ENCODE measurements at regions not wholly inside any gene's neighbourhood (a gene's known extent, or its start where the extent isn't known, plus 50 kb on each side); places are given as distances from the start of the nearest gene placed in this dataset.
"Not testable (repeated sequence)": the region's sequence is repeated elsewhere in the genome, so short reads cannot be mapped to it uniquely, and the experiment has no call there.

DNA sequence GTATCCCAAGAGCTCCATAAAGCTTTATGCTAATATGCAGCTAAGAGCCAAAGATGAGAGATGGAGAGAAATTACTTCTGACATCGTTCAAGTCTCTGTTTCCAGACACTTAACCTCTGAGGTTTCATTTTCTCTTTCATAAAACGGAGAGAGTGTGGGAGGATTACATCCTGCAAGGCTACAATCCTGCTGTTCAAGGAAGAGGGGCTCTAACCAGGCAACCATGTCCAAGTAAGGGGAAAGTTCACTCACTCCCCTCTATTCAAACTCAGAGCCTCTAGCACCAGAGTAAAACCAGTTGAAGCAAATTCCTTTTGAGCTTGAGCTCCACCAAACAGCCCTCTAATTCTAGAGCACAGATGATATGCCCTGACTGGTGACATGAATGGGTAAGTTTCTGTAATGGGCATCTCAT is 397.4 kb downstream of the NPIPA8 start:
- no peak for DNase-seq (ENCODE audit: low read depth)

DNA sequence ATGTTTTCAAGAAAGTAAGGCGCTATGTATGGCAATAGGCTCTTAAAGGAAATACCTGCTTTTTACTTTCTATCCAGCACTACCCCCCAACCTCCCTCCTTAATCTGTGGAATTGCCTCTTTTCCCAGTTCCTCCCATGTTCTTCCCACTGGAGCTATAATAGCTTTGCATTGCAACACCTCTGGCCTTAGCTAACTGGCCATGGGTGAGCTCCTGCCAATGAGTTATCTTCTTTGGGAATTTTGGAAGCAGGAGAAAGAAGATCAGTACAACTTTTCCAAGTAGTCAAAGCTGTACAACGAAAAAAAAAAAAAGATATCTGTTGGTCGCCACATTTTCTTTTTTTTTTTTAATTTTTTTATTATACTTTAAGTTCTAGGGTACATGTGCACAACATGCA is 398.0 kb downstream of the NPIPA8 start:
- DNase-seq (ENCODE audit: low read depth): no peak

GRCh38 chr16:17936766-17937402 is 399.7 kb downstream of the NPIPA8 start:
- DNase-seq (ENCODE audit: low read depth): no peak

DNA sequence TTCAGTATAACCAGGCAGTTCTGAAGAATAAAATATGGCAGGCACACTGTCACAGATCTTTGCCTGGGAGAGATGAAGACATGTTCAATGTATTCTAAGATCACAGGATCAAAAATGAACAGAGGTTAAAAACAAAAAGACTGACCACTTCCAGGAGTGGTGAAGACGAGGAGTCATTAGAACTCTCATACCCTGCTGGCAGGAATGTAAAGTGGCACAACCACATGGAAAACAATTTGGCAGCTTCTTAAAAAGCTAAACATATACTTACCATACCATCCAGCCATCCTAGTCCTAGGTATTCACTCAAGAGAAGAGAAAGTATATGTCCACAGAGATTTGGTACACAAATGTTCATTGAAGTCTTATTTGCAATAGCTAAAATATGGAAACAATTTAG is 406.3 kb downstream of the NPIPA8 start:
- peak; percentile 2 for DNase-seq (ENCODE audit: low read depth)

- DNase-seq (ENCODE audit: low read depth): no peak
Measured at GRCh38 chr16:17926866-17927399, 409.6 kb downstream of the NPIPA8 start.

- no peak for DNase-seq (ENCODE audit: low read depth)
Measured at GRCh38 chr16:17926461-17926860, 410.1 kb downstream of the NPIPA8 start.

DNA sequence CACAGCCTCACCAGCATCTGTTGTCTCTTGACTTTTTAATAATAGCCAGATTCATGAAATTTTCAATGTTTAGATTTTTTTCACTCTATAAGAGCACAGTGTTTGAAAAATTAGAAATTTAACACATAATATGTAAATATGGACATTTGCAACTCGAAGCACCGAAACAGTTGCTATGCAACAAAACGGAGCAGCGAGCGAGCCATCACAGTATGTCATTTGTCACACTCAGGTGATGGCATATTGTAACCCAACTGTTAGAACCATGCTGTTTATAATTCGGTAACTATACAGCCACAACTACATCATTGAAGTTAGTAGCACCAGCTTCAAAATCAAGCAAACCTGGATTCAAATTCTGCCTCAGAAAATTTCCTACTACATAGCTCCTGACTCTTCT is 410.8 kb downstream of the NPIPA8 start:
- no peak for DNase-seq (ENCODE audit: low read depth)

DNA sequence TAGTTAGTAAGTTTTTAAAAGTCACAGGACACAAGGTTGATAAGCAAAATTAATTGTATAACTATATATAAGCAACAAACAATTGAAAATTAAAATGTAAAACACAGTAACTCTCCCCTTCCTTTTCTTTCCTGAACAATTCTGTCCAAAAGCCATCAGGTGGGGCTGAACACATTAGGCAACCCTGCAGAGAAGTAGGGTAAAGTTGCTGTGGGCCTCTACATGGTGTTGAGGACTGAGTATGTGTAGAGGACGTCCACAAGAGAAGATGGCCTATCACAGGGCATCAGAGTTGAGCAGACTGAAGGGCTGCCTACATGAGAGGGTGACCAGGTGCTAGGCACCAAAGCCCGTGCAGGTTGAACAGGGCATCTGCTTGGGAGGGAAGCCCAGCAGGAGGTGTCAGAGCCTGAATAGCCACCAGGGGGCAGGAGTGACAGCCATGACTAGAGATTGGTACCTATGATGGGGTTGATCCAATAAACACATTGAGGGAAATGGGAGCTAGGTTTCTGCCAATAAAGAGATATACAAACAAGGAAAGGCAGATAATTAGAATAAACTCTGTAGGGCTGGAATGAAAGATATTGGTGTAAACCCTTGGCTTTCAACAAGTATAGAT is 415.1 kb downstream of the NPIPA8 start:
- DNase-seq (ENCODE audit: low read depth): peak; percentile 22

DNA sequence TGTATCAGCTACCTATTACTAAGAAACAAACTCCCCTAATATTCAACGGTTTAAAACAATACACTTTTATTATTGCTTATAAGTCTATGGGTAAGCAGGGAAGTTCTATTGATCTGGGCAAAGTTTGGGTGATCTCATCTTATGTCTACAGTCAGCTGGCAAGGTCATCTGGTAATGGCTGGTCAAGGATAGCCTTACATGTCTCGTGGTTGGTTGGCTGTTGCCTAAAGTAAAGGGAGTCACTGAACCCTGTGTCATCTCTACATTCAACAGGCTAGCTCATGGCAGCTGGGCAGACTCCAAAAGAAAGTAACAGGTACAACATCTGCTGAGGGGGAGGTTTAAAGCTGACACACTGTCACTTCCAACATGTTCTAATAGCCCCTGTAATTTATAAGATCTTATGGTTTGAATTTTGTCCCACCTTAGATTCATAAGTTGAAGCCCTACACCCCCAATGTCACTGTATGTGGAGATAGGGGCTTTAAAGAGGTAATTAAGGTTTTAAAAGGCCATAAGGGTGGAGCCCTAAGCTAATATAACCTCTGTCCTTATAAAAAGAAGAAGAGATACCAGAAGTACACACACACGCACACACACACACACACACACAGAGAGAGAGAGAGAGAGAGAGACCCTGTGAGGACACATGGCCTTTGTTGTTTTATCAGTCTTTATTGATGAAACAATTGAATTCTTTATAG is 419.1 kb downstream of the NPIPA8 start:
- DNase-seq (ENCODE audit: low read depth): no peak

- no peak for DNase-seq (ENCODE audit: low read depth)
Measured at GRCh38 chr16:17915791-17916190, 420.7 kb downstream of the NPIPA8 start.

- DNase-seq (ENCODE audit: low read depth): no peak
Measured at GRCh38 chr16:17914168-17914567, 422.4 kb downstream of the NPIPA8 start.

DNA sequence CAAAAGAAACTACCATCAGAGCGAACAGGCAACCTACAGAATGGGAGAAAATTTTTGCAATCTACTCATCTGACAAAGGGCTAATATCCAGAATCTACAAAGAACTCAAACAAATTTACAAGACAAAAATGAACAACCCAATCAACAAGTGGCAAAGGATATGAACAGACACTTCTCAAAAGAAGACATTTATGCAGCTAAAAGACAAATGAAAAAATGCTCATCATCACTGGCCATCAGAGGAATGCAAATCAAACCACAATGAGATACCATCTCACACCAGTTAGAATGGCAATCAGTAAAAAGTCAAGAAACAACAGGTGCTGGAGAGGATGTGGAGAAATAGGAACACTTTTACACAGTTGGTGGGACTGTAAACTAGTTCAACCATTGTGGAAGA is 425.0 kb downstream of the NPIPA8 start:
- not testable (repeated sequence) for DNase-seq (ENCODE audit: low read depth)

DNA sequence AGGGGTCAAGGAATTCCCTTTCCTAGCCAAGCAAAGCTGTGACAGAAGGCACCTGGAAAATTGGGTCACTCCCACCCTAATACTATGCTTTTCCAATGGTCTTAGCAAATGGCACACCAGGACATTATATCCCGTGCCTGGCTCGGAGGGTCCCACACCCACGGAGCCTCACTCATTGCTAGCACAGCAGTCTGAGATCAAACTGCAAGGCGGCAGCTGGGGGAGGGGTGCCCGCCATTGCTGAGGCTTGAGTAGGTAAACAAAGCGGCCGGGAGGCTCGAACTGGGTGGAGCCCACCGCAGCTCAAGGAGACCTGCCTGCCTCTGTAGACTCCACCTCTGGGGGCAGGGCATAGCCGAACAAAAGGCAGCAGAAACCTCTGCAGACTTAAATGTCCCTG is 429.9 kb downstream of the NPIPA8 start:
- DNase-seq (ENCODE audit: low read depth): not testable (repeated sequence)

DNA sequence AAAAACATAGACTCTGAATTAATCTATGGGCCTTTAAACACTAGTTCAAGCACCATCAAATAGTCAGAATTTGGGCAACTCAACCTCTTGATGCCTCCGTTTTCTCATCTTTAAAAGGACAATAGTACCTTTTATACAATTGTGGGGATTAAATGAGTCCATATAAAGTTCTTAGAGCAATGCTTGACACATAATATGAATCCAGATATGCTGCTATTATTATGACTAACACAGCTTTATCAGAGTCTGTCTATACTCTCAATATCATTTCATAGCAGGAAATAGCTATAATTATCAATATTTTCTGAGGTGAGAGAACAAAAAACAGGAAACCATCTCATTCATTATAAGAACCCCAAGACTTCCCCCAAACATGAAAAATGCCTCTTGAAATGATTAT is 430.5 kb upstream of the XYLT1 start:
- no peak for DNase-seq (ENCODE audit: low read depth)

- no peak for DNase-seq (ENCODE audit: low read depth)
Measured at GRCh38 chr16:17899141-17899540, 428.4 kb upstream of the XYLT1 start.

- peak; percentile 16 for DNase-seq (ENCODE audit: low read depth)
Measured at GRCh38 chr16:17887963-17888362, 417.2 kb upstream of the XYLT1 start.

GRCh38 chr16:17885659-17886207 is 415.0 kb upstream of the XYLT1 start:
- DNase-seq (ENCODE audit: low read depth): no peak

GRCh38 chr16:17877821-17878360 is 407.1 kb upstream of the XYLT1 start:
- no peak for DNase-seq (ENCODE audit: low read depth)

- DNase-seq (ENCODE audit: low read depth): no peak
Measured at GRCh38 chr16:17866996-17867395, 396.2 kb upstream of the XYLT1 start.

DNA sequence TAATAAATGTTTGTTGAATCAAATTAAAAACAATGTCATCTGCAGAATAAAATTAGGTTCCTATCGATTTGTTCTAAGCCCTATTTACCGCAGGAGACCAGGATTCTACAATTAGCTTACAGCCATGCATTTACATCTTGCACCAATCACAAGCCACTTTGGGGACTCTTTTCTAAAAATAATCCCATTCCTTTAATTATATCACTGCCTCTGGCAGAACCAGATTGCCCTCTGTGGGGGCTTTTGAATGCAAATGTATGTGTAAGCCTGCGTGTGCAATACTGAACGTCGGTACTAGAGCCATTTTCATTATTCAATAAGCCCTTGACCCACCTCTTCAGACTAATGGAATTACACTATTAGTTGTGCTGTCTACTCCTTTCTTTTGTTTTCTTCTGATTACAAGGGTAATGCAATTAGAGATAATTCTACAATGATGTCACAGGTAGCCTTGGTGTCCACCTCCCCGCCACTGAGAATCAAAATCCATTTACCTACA is 391.3 kb upstream of the XYLT1 start:
- no peak for DNase-seq (ENCODE audit: low read depth)

GRCh38 chr16:17858061-17858460 is 387.3 kb upstream of the XYLT1 start:
- DNase-seq (ENCODE audit: low read depth): no peak

GRCh38 chr16:17853958-17854357 is 383.2 kb upstream of the XYLT1 start:
- DNase-seq (ENCODE audit: low read depth): no peak

Data from ELR (cell line).